SK-MEL-5 (cell line): ENCODE measurements at regions not wholly inside any gene's neighbourhood (a gene's known extent, or its start where the extent isn't known, plus 50 kb on each side); places are given as distances from the start of the nearest gene placed in this dataset.
"Not testable (repeated sequence)": the region's sequence is repeated elsewhere in the genome, so short reads cannot be mapped to it uniquely, and the experiment has no call there.

Experiments used
- DNase-seq: peaks from one replicate; pipeline ENCODE4 v3.0.0-alpha.2; 2016; ENCODE audit warnings: low read depth, low spot score
- in situ Hi-C: cut with HindIII; loops from 2 replicates; pipeline ENCODE4 v1.10.0; 2016; ENCODE audit warnings: low sequenced_read_pairs, high pct_unique_total_duplicates, low pct_unique_long_range_greater_than_20kb

DNA sequence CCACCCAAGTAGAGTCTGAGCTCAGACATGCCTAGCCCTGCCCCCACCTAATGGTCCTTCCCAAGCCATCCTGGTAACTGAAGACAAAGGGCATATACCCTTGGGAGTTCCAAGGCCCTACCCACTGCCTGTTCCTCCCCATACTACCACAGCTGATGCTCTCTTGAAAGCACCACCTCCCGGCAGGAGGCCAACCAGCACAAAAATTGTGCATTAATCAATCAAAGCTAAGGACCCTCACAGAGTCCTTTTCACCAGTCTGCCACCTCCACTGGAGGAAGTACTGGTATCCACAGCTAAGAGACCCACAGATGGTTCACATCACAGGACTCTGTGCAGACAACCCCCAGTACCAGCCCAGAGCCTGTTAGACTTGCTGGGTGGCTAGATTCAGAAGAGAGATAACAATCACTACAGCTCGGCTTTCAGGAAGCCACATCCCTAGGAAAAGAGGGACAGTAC lies 93.8 kb upstream of the MAPK10 start:
- DNase-seq, in situ Hi-C loops: not testable (repeated sequence)

DNA sequence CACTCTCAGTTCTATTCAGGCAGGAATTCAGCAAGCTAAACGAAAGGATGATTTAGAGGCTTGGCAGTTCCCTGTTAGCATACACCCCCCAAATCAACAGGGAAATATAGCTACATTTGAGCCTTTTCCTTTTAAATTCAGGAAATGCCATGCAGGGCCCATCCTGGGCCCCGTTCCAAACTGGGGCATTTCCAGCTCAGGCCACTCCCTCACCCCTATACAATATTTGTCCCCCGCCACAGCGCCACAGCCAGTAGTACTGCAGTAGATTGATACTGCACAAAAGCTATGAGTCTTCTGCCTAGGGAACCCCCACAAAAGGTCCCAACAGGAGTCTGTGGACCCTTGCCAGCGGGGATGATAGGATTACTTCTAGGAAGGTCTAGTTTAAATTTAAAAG lies 102.0 kb upstream of the MAPK10 start:
- no peak for DNase-seq
- in situ Hi-C loops = no loop called here

DNA sequence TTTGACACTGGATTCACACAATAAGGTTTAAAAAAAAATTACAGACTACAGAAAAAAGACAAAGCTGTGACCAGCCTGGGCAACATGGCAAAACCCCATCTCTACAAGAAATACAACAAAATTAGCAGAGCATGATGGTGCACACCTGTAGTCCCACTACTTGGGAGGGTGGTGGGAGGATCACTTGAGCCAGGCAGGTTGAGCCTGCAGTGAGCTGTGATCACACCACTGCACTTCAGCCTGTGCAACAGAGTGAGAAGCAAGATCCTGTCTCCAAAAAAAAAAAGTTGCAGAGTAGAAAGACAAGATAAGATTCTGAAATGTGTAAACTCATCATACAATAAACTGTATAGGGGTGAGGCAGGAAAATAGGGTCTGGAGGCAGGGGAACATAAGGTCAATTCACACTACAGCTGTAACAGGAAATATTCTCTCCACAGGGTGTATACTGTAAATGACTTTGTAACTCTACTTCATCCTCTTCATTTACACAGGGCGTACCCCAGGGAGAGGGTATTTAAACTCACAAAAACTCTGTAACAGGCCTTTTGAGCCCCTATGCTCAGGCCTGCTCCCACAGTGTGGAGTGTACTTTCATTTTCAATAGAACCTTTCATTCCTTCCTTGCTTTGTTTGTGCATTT lies 112.6 kb upstream of the MAPK10 start:
- DNase-seq = no peak
- in situ Hi-C loops = no loop called here

- in situ Hi-C loops, DNase-seq: not testable (repeated sequence)
These were observed 116.0 kb upstream of the PTPN13 start for GRCh38 chr4:86478151-86478550.

- no peak for DNase-seq
- in situ Hi-C loops = no loop called here
These were observed 112.7 kb upstream of the PTPN13 start for GRCh38 chr4:86481440-86481839.

GRCh38 chr4:86482306-86483172 lies 111.6 kb upstream of the PTPN13 start:
- in situ Hi-C loops = no loop called here
- DNase-seq = peak; percentile 17

DNA sequence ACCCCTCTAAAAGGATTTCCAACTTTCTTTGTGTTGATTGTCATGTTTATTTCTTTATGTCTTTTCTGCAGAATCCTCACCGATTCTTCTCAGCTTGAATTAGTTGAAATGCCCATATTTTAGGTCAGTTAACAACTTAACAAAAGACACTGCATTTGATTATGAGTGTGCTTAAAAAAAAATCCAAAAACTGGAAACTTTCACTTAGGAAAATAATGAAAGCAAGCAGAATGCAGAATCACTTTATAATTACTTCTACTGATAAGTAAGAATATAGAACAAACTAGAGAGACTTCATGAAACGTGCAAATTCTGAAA lies 111.0 kb upstream of the PTPN13 start:
- in situ Hi-C loops = no loop called here
- DNase-seq = no peak

DNA sequence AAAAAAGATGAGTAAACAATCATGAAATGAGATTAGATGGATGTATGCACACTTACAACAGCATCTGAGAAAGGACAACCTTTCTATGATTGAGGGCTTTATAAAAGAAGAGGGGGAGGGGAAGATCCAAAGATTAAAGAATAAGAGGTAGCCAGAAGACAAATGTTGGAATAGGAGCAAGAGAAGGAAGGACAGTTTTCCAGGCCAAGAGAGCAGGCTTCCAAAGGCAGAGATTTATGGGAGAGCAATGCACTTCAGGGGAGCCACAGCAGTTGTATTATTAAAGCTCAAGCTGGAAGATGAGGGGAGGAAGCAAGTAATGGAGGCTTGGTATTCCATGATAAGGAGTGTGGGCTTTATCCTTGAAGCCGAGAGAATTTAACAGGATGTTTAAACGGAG lies 110.3 kb upstream of the PTPN13 start:
- no peak for DNase-seq

GRCh38 chr4:86484241-86484640 lies 109.9 kb upstream of the PTPN13 start:
- in situ Hi-C loops = no loop called here
- no peak for DNase-seq

More for the DNA sequence above, 110.3 kb upstream of the PTPN13 start:
- in situ Hi-C loops = no loop called here

DNA sequence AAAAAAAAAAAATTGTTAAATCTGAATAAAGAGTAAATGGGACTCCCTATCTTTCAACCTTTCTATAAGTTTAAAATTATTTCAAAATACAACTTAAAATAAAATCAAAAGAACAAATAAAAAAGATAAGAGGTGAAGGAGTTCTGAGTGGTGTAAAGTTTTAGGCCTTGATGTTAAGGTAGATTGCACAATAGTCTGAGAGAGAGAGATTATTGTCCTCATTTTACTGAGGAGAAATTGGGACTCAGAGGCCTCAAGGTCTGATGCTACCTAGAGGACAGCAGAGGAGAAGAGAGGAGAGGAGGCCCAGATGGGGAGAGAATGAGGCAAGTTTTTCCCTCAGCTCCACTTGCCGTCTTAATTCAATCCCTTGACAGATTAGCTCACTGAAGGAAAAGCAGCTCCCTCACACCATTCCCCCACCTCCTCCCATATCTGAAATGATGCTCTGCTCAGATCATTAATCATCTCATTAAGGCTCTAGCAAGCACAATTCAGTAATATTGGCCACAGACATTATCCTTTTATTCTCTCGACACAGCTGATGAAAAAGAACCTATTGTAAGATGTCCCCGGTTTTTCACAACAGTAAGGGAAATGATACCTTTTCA lies 106.3 kb upstream of the PTPN13 start:
- DNase-seq = no peak
- in situ Hi-C loops = no loop called here

DNA sequence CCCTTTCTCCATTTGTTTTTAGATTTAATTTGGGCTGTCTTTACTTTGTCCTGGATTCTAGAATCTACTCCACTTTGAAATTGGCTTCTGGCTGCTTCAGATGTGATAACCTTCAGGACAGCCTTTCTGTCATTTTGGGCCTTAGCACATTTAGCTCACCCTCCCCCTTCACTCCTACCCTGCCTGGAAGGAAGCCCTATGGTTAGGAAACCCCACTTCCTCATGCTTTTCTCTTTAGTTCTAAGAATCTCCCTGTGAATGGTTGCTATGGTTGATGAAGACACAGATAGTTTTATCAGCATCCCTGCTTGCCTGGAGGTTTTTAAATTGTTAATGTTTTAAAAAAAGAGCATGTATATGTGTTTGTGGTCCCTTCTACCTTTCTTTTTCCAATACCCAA lies 100.7 kb upstream of the PTPN13 start:
- DNase-seq = no peak
- in situ Hi-C loops = no loop called here

GRCh38 chr4:86496094-86497080 lies 97.7 kb upstream of the PTPN13 start:
- DNase-seq = peak; percentile 55
- in situ Hi-C loops = no loop called here

- peak; percentile 87 for DNase-seq
- in situ Hi-C loops = no loop called here
These were observed 97.0 kb upstream of the PTPN13 start for GRCh38 chr4:86497131-86497530.

DNA sequence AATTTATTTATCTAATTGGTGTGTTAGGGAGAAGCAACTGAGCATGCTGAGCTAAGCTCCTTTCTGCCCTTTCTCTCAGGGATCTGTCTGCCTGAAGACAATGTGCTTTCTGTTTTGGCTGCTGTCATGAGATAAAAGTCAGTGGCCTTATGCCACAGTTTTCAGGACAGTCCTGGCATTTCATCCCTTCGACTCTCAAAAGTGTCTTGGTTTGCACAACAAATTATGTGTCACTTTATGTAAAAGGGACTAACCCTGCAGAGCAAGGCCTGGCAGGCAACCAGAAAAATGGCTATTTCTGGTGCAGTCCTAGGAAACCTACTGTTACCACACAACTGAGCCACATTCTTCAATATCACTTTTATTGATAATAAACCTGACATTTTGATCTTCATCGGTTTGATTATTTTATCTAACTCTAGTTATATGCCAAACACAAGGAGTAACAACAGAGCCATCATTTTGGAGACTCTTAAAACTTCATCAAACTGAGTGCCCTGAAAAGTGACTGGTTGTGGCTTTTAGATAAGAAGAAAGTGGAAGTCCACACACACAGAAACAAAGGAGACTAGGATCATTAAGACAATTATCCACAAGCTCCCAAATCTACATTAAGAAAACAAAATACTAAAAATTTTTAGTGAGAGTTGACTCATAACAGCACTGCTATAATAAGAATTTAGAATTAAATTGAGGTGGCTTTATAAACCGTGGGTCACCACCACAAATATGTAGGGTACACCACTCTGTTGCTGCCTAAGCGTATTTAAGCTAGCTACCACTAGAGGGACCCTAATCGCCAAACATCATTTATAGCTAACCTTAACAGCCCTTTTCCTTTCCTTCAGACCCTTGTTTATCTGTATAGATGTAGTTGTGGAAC lies 95.9 kb upstream of the PTPN13 start:
- in situ Hi-C loops = no loop called here
- DNase-seq = peak; percentile 72

GRCh38 chr4:86498863-86499166 lies 95.3 kb upstream of the PTPN13 start:
- DNase-seq = no peak
- in situ Hi-C loops = no loop called here

DNA sequence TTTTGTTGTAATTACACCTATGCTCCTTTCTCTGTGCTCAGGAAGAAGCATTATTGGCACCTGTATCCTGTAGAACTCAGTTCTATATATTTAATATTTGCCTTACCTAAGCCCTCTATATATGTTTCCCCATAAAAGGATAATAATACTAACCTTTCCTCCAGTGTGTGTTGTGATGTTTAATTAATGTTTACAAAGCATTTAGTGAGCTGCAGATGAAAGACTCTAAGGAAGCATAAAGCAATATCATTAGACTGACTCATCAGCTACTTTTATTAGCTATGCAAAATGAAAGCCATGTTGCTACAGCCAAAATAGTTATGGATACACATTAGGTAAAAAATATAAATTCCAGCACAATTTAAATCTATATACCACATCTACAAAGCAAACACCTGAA lies 93.6 kb upstream of the PTPN13 start:
- DNase-seq = no peak
- in situ Hi-C loops = no loop called here

GRCh38 chr4:86502081-86502480 lies 92.0 kb upstream of the PTPN13 start:
- in situ Hi-C loops = no loop called here
- no peak for DNase-seq
